ENCODE measurements at regions not wholly inside any gene's neighbourhood (a gene's known extent, or its start where the extent isn't known, plus 50 kb on each side); places are given as distances from the start of the nearest gene placed in this dataset.

- no peak for ATAC-seq
Observed at GRCh38 chr16:86898386-86898785, 320.0 kb downstream of the FOXL1 start.

GRCh38 chr16:86899151-86899550, 320.8 kb downstream of the FOXL1 start:
- no peak overlapping the region for H3K4me3 Mint-ChIP-seq
- no peaks in the 10 kb centered on the region for H3K9me3 Mint-ChIP-seq
- peaks cover 3% of the 10 kb centered on the region for H3K4me1 Mint-ChIP-seq
- peaks cover 3% of the 10 kb centered on the region for H3K27me3 Mint-ChIP-seq
- no peaks in the 10 kb centered on the region for H3K36me3 Mint-ChIP-seq (ENCODE audit: low read depth)
- DNase-seq (no peak), ATAC-seq (no peak)
- no peak overlapping the region for H3K27ac Mint-ChIP-seq

More at GRCh38 chr16:86898386-86898785, 320.0 kb downstream of the FOXL1 start:
- Mint-ChIP-seq H3K27me3 (peaks cover 3% of the 10 kb centered on the region), H3K4me1 (peaks cover 3% of the 10 kb centered on the region), H3K27ac (no peak overlapping the region), H3K4me3 (no peak overlapping the region), H3K36me3 (ENCODE audit: low read depth) (no peaks in the 10 kb centered on the region), H3K9me3 (no peaks in the 10 kb centered on the region)
- DNase-seq = no peak

- no peak for DNase-seq
- H3K36me3 Mint-ChIP-seq (ENCODE audit: low read depth) = no peaks in the 10 kb centered on the region
- no peak overlapping the region for H3K27ac Mint-ChIP-seq
- ATAC-seq = no peak
- H3K27me3 Mint-ChIP-seq = peaks cover 4% of the 10 kb centered on the region
- H3K4me1 Mint-ChIP-seq = peaks cover 3% of the 10 kb centered on the region
- no peaks in the 10 kb centered on the region for H3K9me3 Mint-ChIP-seq
- no peak overlapping the region for H3K4me3 Mint-ChIP-seq
Observed at GRCh38 chr16:86899757-86900156, 321.4 kb downstream of the FOXL1 start.

GRCh38 chr16:86901483-86901882, 323.1 kb downstream of the FOXL1 start:
- Mint-ChIP-seq H3K27ac (no peak overlapping the region), H3K27me3 (peaks cover 7% of the 10 kb centered on the region), H3K4me3 (no peak overlapping the region), H3K9me3 (no peaks in the 10 kb centered on the region), H3K4me1 (peaks cover 3% of the 10 kb centered on the region), H3K36me3 (ENCODE audit: low read depth) (no peaks in the 10 kb centered on the region)
- ATAC-seq (peak; percentile 65), DNase-seq (no peak)

GRCh38 chr16:86902656-86903001, 324.3 kb downstream of the FOXL1 start:
- Mint-ChIP-seq H3K27ac (no peak overlapping the region), H3K4me1 (peaks cover 3% of the 10 kb centered on the region), H3K9me3 (no peaks in the 10 kb centered on the region), H3K27me3 (peaks cover 10% of the 10 kb centered on the region), H3K4me3 (no peak overlapping the region), H3K36me3 (ENCODE audit: low read depth) (no peaks in the 10 kb centered on the region)
- DNase-seq (no peak), ATAC-seq (no peak)

- Mint-ChIP-seq H3K4me3 (no peak overlapping the region), H3K4me1 (peaks cover 3% of the 10 kb centered on the region), H3K27ac (no peak overlapping the region), H3K27me3 (peaks cover 10% of the 10 kb centered on the region), H3K36me3 (ENCODE audit: low read depth) (no peaks in the 10 kb centered on the region), H3K9me3 (no peaks in the 10 kb centered on the region)
- DNase-seq (no peak), ATAC-seq (no peak)
Observed at GRCh38 chr16:86903068-86903467, 324.7 kb downstream of the FOXL1 start.

- DNase-seq (no peak), ATAC-seq (no peak)
- Mint-ChIP-seq H3K36me3 (ENCODE audit: low read depth) (no peaks in the 10 kb centered on the region), H3K27ac (no peak overlapping the region), H3K27me3 (peaks cover 10% of the 10 kb centered on the region), H3K4me3 (no peak overlapping the region), H3K4me1 (peaks cover 3% of the 10 kb centered on the region), H3K9me3 (no peaks in the 10 kb centered on the region)
Observed at GRCh38 chr16:86905302-86905701, 327.0 kb downstream of the FOXL1 start.

GRCh38 chr16:86906623-86907022, 328.3 kb downstream of the FOXL1 start:
- Mint-ChIP-seq H3K4me1 (peaks cover 4% of the 10 kb centered on the region), H3K4me3 (no peak overlapping the region), H3K9me3 (no peaks in the 10 kb centered on the region), H3K27ac (no peak overlapping the region), H3K36me3 (ENCODE audit: low read depth) (no peaks in the 10 kb centered on the region), H3K27me3 (peaks cover 13% of the 10 kb centered on the region)
- DNase-seq (no peak), ATAC-seq (no peak)

GRCh38 chr16:86909359-86910160, 331.2 kb downstream of the FOXL1 start:
- peaks cover 10% of the 10 kb centered on the region for H3K27me3 Mint-ChIP-seq
- H3K27ac Mint-ChIP-seq = no peak overlapping the region
- DNase-seq = no peak
- H3K9me3 Mint-ChIP-seq = no peaks in the 10 kb centered on the region
- H3K4me1 Mint-ChIP-seq = peaks cover 2% of the 10 kb centered on the region
- ATAC-seq = no peak
- no peak overlapping the region for H3K4me3 Mint-ChIP-seq
- no peaks in the 10 kb centered on the region for H3K36me3 Mint-ChIP-seq (ENCODE audit: low read depth)

GRCh38 chr16:86910161-86910769, 331.9 kb downstream of the FOXL1 start:
- Mint-ChIP-seq H3K36me3 (ENCODE audit: low read depth) (no peaks in the 10 kb centered on the region), H3K4me3 (no peak overlapping the region), H3K27ac (no peak overlapping the region), H3K27me3 (peaks cover 10% of the 10 kb centered on the region), H3K4me1 (peaks cover 2% of the 10 kb centered on the region), H3K9me3 (no peaks in the 10 kb centered on the region)
- ATAC-seq (no peak), DNase-seq (no peak)

- H3K4me3 Mint-ChIP-seq = no peak overlapping the region
- ATAC-seq (no peak), DNase-seq (no peak)
- peaks cover 11% of the 10 kb centered on the region for H3K27me3 Mint-ChIP-seq
- peaks cover 2% of the 10 kb centered on the region for H3K4me1 Mint-ChIP-seq
- no peaks in the 10 kb centered on the region for H3K9me3 Mint-ChIP-seq
- no peak overlapping the region for H3K27ac Mint-ChIP-seq
- H3K36me3 Mint-ChIP-seq (ENCODE audit: low read depth) = no peaks in the 10 kb centered on the region
Observed at GRCh38 chr16:86911437-86911958, 333.1 kb downstream of the FOXL1 start.

- Mint-ChIP-seq H3K4me1 (peaks cover 2% of the 10 kb centered on the region), H3K36me3 (ENCODE audit: low read depth) (no peaks in the 10 kb centered on the region), H3K27ac (no peak overlapping the region), H3K9me3 (no peaks in the 10 kb centered on the region), H3K27me3 (peaks cover 11% of the 10 kb centered on the region), H3K4me3 (no peak overlapping the region)
- DNase-seq (no peak), ATAC-seq (no peak)
Observed at GRCh38 chr16:86913886-86914285, 335.5 kb downstream of the FOXL1 start.

GRCh38 chr16:86914876-86915717, 336.7 kb downstream of the FOXL1 start:
- DNase-seq (no peak), ATAC-seq (no peak)
- Mint-ChIP-seq H3K9me3 (no peaks in the 10 kb centered on the region), H3K27ac (no peak overlapping the region), H3K27me3 (peaks cover 13% of the 10 kb centered on the region), H3K4me3 (no peak overlapping the region), H3K4me1 (peaks cover 2% of the 10 kb centered on the region), H3K36me3 (ENCODE audit: low read depth) (no peaks in the 10 kb centered on the region)

GRCh38 chr16:86917471-86918365, 339.4 kb downstream of the FOXL1 start:
- Mint-ChIP-seq H3K9me3 (peaks cover 12% of the 10 kb centered on the region), H3K4me3 (no peak overlapping the region), H3K27me3 (peaks cover 17% of the 10 kb centered on the region), H3K27ac (no peak overlapping the region), H3K36me3 (ENCODE audit: low read depth) (no peaks in the 10 kb centered on the region), H3K4me1 (no peaks in the 10 kb centered on the region)
- ATAC-seq = no peak
- DNase-seq = no peak

All from activated naive CD8-positive, alpha-beta T cell treated with anti-CD3 and anti-CD28 coated beads, Interleukin-2, amount 50 U/mL, for 24 hours (primary cell).